HCT116 (cell line): ENCODE measurements at regions not wholly inside any gene's neighbourhood (a gene's known extent, or its start where the extent isn't known, plus 50 kb on each side); places are given as distances from the start of the nearest gene placed in this dataset.

Source experiments
- ATAC-seq: fragments of 200-7000 bp; cut with Tn5 transposase; 2 replicates; pipeline ENCODE4 v1.9.1; 2020; ENCODE audit warnings: mild to moderate bottlenecking, moderate library complexity
- BruUV-seq: library from RNA; stranded (reverse); fragments of 400-500 nt; replicated peaks from 2 replicates; lab custom pipeline; 2021; lab: Mats Ljungman, UMichigan
- CTCF ChIA-PET: fragments of 300-600 bp; sonication (Branson Sonifier 250); formaldehyde crosslinking; loops from one replicate; lab custom pipeline; 2021; ENCODE audit warnings: antibody characterized with exemption; lab: Charles Lee
- POLR2A ChIA-PET: fragments of 300-600, 350-600 bp; sonication (Branson Sonifier 250); formaldehyde crosslinking; loops from one replicate; lab custom pipeline; 2021; ENCODE audit warnings: antibody characterized with exemption; lab: Charles Lee
- RAD21 ChIA-PET, 2 experiments: fragments of 300-600 bp; sonication (Branson Sonifier 250); formaldehyde crosslinking; loops; one replicate each; lab custom pipeline; 2023; ENCODE audit warnings: low total read pairs in 2 of 2; ENCODE audit not compliant: uncharacterized antibody in 2 of 2, unreplicated experiment in 2 of 2, low non-redundant PET in 1 of 2; lab: Charles Lee
- DNase-seq: peaks from one replicate; pipeline ENCODE4 v3.0.0-alpha.2; 2010; ENCODE audit warnings: low read depth, low spot score
- H2AFZ ChIP-seq: fragments of 200-600 bp; shearing (Covaris generic), sonication (generic); 2 replicates; pipeline ENCODE4 v1.6.1; 2017; ENCODE audit warnings: low read depth, mixed run types, mixed read lengths, antibody characterized with exemption, low read length; ENCODE audit not compliant: poor library complexity, severe bottlenecking
- H3K27ac ChIP-seq: 2 replicates; pipeline ENCODE4 v1.5.1; 2012; ENCODE audit warnings: low read depth, low read length
- H3K27me3 ChIP-seq: fragments of 200-600 bp; sonication (generic); 2 replicates; pipeline ENCODE4 v1.6.1; 2016; ENCODE audit warnings: mixed run types, low read length, mixed read lengths; ENCODE audit not compliant: insufficient read depth
- H3K36me3 ChIP-seq, 2 experiments: fragments of 200-500 bp in 1 of 2; fragments of 200-600 bp in 1 of 2; sonication (Bioruptor generic) in 1 of 2; sonication (generic) in 1 of 2; 2 replicates each; pipeline versions ENCODE4 v1.5.1 to v1.6.1; 2014 to 2016; ENCODE audit warnings: low read length in 2 of 2, inconsistent platforms in 1 of 2, mixed read lengths in 1 of 2, mixed run types in 1 of 2; ENCODE audit not compliant: insufficient read depth in 2 of 2, control insufficient read depth in 1 of 2
- H3K4me1 ChIP-seq, 2 experiments: fragments of 200-600 bp in 1 of 2; sonication (generic) in 1 of 2; 2 replicates each; pipeline versions ENCODE4 v1.5.1 to v1.6.1; 2012 to 2017; ENCODE audit warnings: low read length in 2 of 2, inconsistent platforms in 1 of 2, mild to moderate bottlenecking in 1 of 2, mixed read lengths in 1 of 2, mixed run types in 1 of 2, moderate library complexity in 1 of 2; ENCODE audit not compliant: insufficient read depth in 2 of 2, control insufficient read depth in 1 of 2
- H3K4me2 ChIP-seq: fragments of 200-600 bp; sonication (generic); 2 replicates; pipeline ENCODE4 v1.6.1; 2017; ENCODE audit warnings: mixed run types, low read length, mixed read lengths
- H3K4me3 ChIP-seq, 2 experiments: fragments of 200-600 bp in 1 of 2; sonication (generic) in 1 of 2; replicated peaks in 1 of 2; 2 replicates each; pipeline ENCODE4 v1.5.1; 2011 to 2016; ENCODE audit warnings: low read length in 2 of 2, control low read depth in 1 of 2, low read depth in 1 of 2, mild to moderate bottlenecking in 1 of 2, mixed read lengths in 1 of 2, mixed run types in 1 of 2
- H3K79me2 ChIP-seq: fragments of 200-600 bp; sonication (generic); 2 replicates; pipeline ENCODE4 v1.6.1; 2017; ENCODE audit warnings: mild to moderate bottlenecking, mixed run types, low read length, moderate library complexity, mixed read lengths; ENCODE audit not compliant: insufficient read depth
- H3K9ac ChIP-seq: fragments of 200-600 bp; sonication (generic); 2 replicates; pipeline ENCODE4 v1.6.1; 2016; ENCODE audit warnings: low read length, mixed read lengths
- H3K9me2 ChIP-seq: fragments of 200-600 bp; sonication (generic), shearing (Covaris generic); 2 replicates; pipeline ENCODE4 v1.6.1; 2017; ENCODE audit warnings: mixed run types, mild to moderate bottlenecking, moderate library complexity; ENCODE audit not compliant: insufficient read depth
- H3K9me3 ChIP-seq, 2 experiments: fragments of 200-500 bp in 1 of 2; fragments of 200-600 bp in 1 of 2; sonication (Bioruptor generic) in 1 of 2; sonication (generic) in 1 of 2; 2 replicates each; pipeline ENCODE4 v1.6.1; 2014 to 2017; ENCODE audit warnings: low read length in 2 of 2, mixed read lengths in 2 of 2, inconsistent platforms in 1 of 2, low read depth in 1 of 2, mild to moderate bottlenecking in 1 of 2, mixed run types in 1 of 2, moderate library complexity in 1 of 2; ENCODE audit not compliant: control insufficient read depth in 1 of 2, insufficient read depth in 1 of 2
- H4K20me1 ChIP-seq: fragments of 200-600 bp; sonication (generic), shearing (Covaris generic); 2 replicates; pipeline ENCODE4 v1.6.1; 2017; ENCODE audit warnings: mixed run types, mild to moderate bottlenecking, moderate library complexity; ENCODE audit not compliant: insufficient read depth
- ATF3 ChIP-seq: IDR thresholded peaks from 2 replicates; pipeline ENCODE4 v1.6.1; 2012
- CEBPB ChIP-seq: IDR thresholded peaks from 2 replicates; pipeline ENCODE4 v1.6.1; 2012; ENCODE audit warnings: low read depth
- EZH2phosphoT487 ChIP-seq: fragments of 200-600 bp; IDR thresholded peaks from 2 replicates; pipeline ENCODE4 v1.6.1; 2018; ENCODE audit warnings: antibody characterized with exemption, borderline replicate concordance
- JUND ChIP-seq: IDR thresholded peaks from 2 replicates; pipeline ENCODE4 v1.6.1; 2012
- POLR2AphosphoS5 ChIP-seq: IDR thresholded peaks from 2 replicates; pipeline ENCODE4 v1.6.1; 2011; ENCODE audit warnings: mild to moderate bottlenecking, low read depth, low read length, moderate library complexity
- ZBTB33 ChIP-seq: IDR thresholded peaks from 2 replicates; pipeline ENCODE4 v1.6.1; 2011; ENCODE audit warnings: mild to moderate bottlenecking, low read length, moderate library complexity; ENCODE audit not compliant: insufficient replicate concordance; ENCODE audit errors: extremely low read depth
- intact Hi-C: fragments of 100-400 bp; cut with micrococcal nuclease; formaldehyde crosslinking; loops from 2 replicates; pipeline ENCODE4 v1.10.0; 2022

- Histone ChIP-seq H3K4me2 (no peak overlapping the region), H3K4me1 (no peaks in the 10 kb centered on the region), H3K79me2 (no peaks in the 10 kb centered on the region), H4K20me1 (no peaks in the 10 kb centered on the region), H3K9me2 (no peaks in the 10 kb centered on the region), H3K9ac (no peak overlapping the region), H3K36me3 (no peaks in the 10 kb centered on the region), H3K4me3 (no peak overlapping the region), H3K9me3 (peaks cover 15 to 16% of the 10 kb centered on the region in 2 experiments; a peak in 2 of 4 replicates), H3K27ac (no peak overlapping the region), H2AFZ (no peak overlapping the region), H3K27me3 (no peaks in the 10 kb centered on the region)
- RAD21 ChIA-PET = no interaction called here
- intact Hi-C loops = no loop called here
- DNase-seq (no peak), ATAC-seq (no peak)
- POLR2A ChIA-PET = no interaction called here
- CTCF ChIA-PET = no interaction called here
- TF ChIP-seq POLR2AphosphoS5 = no peak
- BruUV-seq = no TSS peak
Observed at GRCh38 chr18:4587204-4587603, 132.1 kb upstream of the DLGAP1 start.

- Histone ChIP-seq H3K27ac (no peak overlapping the region), H3K27me3 (no peaks in the 10 kb centered on the region), H3K4me2 (no peak overlapping the region), H3K4me3 (no peak overlapping the region), H3K79me2 (no peaks in the 10 kb centered on the region), H3K36me3 (no peaks in the 10 kb centered on the region), H3K9me2 (no peaks in the 10 kb centered on the region), H3K4me1 (no peaks in the 10 kb centered on the region), H3K9me3 (peaks cover 15 to 19% of the 10 kb centered on the region in 2 experiments; a peak in 2 of 4 replicates), H2AFZ (no peak overlapping the region), H3K9ac (no peak overlapping the region), H4K20me1 (no peaks in the 10 kb centered on the region)
- DNase-seq (no peak), ATAC-seq (no peak)
- POLR2A ChIA-PET = no interaction called here
- TF ChIP-seq JUND (no peak), ZBTB33 (no peak), CEBPB (no peak), ATF3 (no peak), EZH2phosphoT487 (no peak)
- RAD21 ChIA-PET = no interaction called here
- CTCF ChIA-PET = no interaction called here
- intact Hi-C loops = no loop called here
- no TSS peak for BruUV-seq
Observed at GRCh38 chr18:4586731-4587130, 131.6 kb upstream of the DLGAP1 start.
